ENCODE measurements at regions not wholly inside any gene's neighbourhood (a gene's known extent, or its start where the extent isn't known, plus 50 kb on each side); places are given as distances from the start of the nearest gene placed in this dataset.

DNA sequence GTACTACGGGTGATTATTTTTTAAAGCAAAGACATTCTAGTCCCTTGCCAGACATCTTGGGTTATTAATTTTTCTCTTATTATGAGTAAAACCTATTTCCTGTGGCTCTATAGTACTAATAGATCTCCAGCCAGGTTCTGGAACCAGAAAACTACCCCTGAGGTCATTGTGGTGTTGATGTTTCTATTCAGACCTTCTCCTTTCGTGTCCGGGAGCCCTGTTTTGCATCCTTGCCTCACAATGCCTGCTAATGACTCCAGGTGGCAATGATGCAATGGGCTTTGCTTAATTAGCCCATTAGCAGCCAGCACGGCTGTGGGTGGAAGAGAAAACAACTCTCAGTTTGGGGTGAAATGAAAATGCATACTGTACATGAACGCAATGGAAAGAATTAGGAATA, 62.9 kb upstream of the ARG1 start:
- DNase-seq (ENCODE audit: low read depth), result no peak

GRCh38 chr6:131510591-131510990, 62.4 kb upstream of the ARG1 start:
- DNase-seq (ENCODE audit: low read depth), result no peak

GRCh38 chr6:131519670-131520436, 53.2 kb upstream of the ARG1 start:
- DNase-seq (ENCODE audit: low read depth), result no peak

Measured in HS-27A (cell line).